Mesodermal cell (in vitro differentiated cells): ENCODE measurements at regions not wholly inside any gene's neighbourhood (a gene's known extent, or its start where the extent isn't known, plus 50 kb on each side); places are given as distances from the start of the nearest gene placed in this dataset.

Experiments used
- H3K27ac ChIP-seq: 2 replicates; pipeline ENCODE4 v1.7.0; 2013; ENCODE audit warnings: mild to moderate bottlenecking, low read depth, low read length, moderate library complexity; ENCODE audit not compliant: severe bottlenecking
- H3K36me3 ChIP-seq: 2 replicates; pipeline ENCODE4 v1.7.1; 2013; ENCODE audit warnings: mild to moderate bottlenecking, low read length, moderate library complexity; ENCODE audit not compliant: control insufficient read depth, insufficient read depth
- H3K4me1 ChIP-seq: one replicate; pipeline ENCODE4 v1.7.1; 2013; ENCODE audit warnings: mild to moderate bottlenecking, low read length; ENCODE audit not compliant: insufficient read depth, control insufficient read depth, poor library complexity, severe bottlenecking
- H3K4me3 ChIP-seq: 2 replicates; pipeline ENCODE4 v1.7.0; 2013; ENCODE audit warnings: low read length, control low read depth, mild to moderate bottlenecking; ENCODE audit not compliant: insufficient read depth, poor library complexity, severe bottlenecking; ENCODE audit errors: extremely low read depth
- H3K9me3 ChIP-seq: 2 replicates; pipeline ENCODE4 v1.7.1; 2013; ENCODE audit warnings: mild to moderate bottlenecking, low read length, moderate library complexity; ENCODE audit not compliant: control insufficient read depth
- WGBS, 2 experiments: methylation state at CpG; one replicate each; pipeline ENCODE4 v1.1.5; 2013; ENCODE audit warnings: missing lambda C conversion rate in 2 of 2; ENCODE audit not compliant: insufficient coverage in 2 of 2; 5-methylcytosine and 5-hydroxymethylcytosine counted together

DNA sequence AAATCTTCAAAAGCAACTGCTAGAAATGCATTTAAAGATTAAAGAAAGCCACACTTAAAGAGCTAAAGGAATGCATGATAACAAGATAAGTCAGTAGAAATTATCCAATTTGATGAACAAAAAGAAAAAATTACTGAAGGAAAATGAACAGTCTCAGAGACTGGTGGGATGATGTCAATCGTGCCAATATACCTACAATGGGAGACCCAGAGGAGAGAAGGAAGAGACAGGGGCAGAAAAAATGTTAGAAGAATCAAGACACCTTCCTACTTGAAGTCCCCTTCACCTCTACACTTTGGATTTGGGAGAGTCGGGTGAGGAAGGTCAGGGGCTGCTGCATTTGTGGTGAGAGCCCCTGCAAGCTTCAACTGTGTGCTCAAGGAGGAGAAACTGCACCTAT, 216.3 kb downstream of the BUD13 start:
- H3K4me1 ChIP-seq = peaks cover 7% of the 10 kb centered on the region
- 86 to 100% methylated on average over 1 of the region's 2 CpGs for WGBS, 2 experiments
- no peak overlapping the region for H3K27ac ChIP-seq
- no peaks in the 10 kb centered on the region for H3K36me3 ChIP-seq
- no peak overlapping the region for H3K4me3 ChIP-seq
- H3K9me3 ChIP-seq = no peaks in the 10 kb centered on the region

- Histone ChIP-seq H3K4me3 (no peak overlapping the region), H3K36me3 (no peaks in the 10 kb centered on the region), H3K27ac (no peak overlapping the region), H3K4me1 (peaks cover 5% of the 10 kb centered on the region), H3K9me3 (no peaks in the 10 kb centered on the region)
- WGBS, 2 experiments = no CpG with 5 or more reads among the region's 5 CpGs
Measured at GRCh38 chr11:116553482-116553881, 219.3 kb downstream of the BUD13 start.

- H3K36me3 ChIP-seq = no peaks in the 10 kb centered on the region
- 83 to 95% methylated on average over 3 to 4 of the region's 4 CpGs for WGBS, 2 experiments
- no peak overlapping the region for H3K4me3 ChIP-seq
- H3K9me3 ChIP-seq = no peaks in the 10 kb centered on the region
- no peaks in the 10 kb centered on the region for H3K4me1 ChIP-seq
- H3K27ac ChIP-seq = no peak overlapping the region
Measured at GRCh38 chr11:116551576-116551975, 221.2 kb downstream of the BUD13 start.

DNA sequence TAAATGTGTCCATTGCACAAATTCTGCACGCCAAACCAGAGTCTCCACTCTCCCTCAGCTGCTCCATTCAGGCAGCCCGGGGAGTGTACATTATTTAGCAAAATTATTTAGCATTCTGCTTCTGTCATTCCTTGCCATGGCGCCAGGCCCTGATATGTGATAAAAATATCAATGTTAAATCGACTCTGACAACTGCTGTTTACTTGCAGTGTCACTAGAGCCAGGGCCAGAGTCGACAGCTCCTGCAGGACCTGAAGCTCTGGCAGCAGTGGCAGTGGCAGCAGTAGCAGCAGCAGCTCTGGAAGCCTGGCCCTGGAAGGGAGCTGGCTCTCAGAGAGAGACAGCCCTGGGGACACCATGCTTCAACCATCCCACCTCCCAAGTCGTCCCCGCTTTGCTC, 224.5 kb downstream of the BUD13 start:
- Histone ChIP-seq H3K27ac (no peak overlapping the region), H3K36me3 (no peaks in the 10 kb centered on the region), H3K9me3 (no peaks in the 10 kb centered on the region), H3K4me3 (no peak overlapping the region), H3K4me1 (no peaks in the 10 kb centered on the region)
- 87 to 88% methylated on average over 3 to 4 of the region's 7 CpGs for WGBS, 2 experiments

GRCh38 chr11:116547571-116547970, 225.2 kb downstream of the BUD13 start:
- Histone ChIP-seq H3K9me3 (no peaks in the 10 kb centered on the region), H3K27ac (no peak overlapping the region), H3K36me3 (no peaks in the 10 kb centered on the region), H3K4me3 (no peak overlapping the region), H3K4me1 (no peaks in the 10 kb centered on the region)
- 47 to 63% methylated on average over 2 of the region's 2 CpGs for WGBS, 2 experiments

DNA sequence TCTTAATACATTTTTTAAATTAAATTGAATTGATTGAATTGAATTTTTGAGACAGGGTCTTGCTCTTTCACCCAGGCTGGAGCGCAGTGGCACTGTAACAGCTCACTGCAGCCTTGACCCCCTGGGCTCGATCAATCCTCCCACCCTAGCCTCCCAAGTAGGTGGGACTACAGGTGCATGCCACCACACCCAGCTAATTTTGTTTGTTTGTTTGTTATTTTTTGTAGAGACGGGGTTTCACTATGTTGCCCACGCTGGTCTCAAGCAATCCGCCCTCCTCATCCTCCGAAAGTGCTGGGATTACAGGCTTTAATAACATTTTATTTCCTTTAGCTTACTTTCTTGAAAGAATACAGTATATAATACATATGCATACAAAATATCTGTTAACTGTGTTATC, 226.9 kb downstream of the BUD13 start:
- H3K4me3 ChIP-seq = no peak overlapping the region
- H3K4me1 ChIP-seq = no peaks in the 10 kb centered on the region
- H3K27ac ChIP-seq = no peak overlapping the region
- WGBS, 2 experiments = 100% methylated on average over 1 of the region's 6 CpGs; no CpG with 5 or more reads in 1 of the 2 experiments
- no peaks in the 10 kb centered on the region for H3K9me3 ChIP-seq
- H3K36me3 ChIP-seq = no peaks in the 10 kb centered on the region

DNA sequence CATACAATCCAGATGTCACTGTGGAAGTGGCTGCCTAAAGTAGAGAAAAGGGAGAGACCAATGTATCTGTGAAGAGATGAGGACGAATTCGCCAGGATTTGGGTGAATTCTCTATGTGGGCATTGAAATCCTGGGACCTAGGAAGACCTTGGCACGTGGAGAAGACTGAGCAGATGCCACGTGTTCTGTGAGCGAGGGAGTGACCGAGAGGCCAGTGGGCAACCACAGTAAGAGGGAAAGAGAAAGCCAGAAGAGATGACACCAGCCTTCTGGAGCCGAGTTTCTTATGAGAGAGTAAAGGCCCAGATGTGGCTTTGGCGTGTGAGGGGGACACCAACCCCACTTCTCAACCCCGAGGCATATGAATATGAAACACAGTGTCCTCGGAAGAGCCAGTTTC, 228.1 kb downstream of the BUD13 start:
- no peaks in the 10 kb centered on the region for H3K36me3 ChIP-seq
- WGBS, 2 experiments = 88 to 90% methylated on average over 6 to 10 of the region's 10 CpGs

GRCh38 chr11:116543911-116544475, 228.8 kb downstream of the BUD13 start:
- Histone ChIP-seq H3K4me3 (no peak overlapping the region), H3K9me3 (no peaks in the 10 kb centered on the region), H3K4me1 (no peaks in the 10 kb centered on the region), H3K36me3 (no peaks in the 10 kb centered on the region), H3K27ac (no peak overlapping the region)
- 63 to 73% methylated on average over 3 of the region's 4 CpGs for WGBS, 2 experiments

More for the DNA sequence above, 228.1 kb downstream of the BUD13 start:
- H3K9me3 ChIP-seq = no peaks in the 10 kb centered on the region
- H3K27ac ChIP-seq = no peak overlapping the region
- no peak overlapping the region for H3K4me3 ChIP-seq
- no peaks in the 10 kb centered on the region for H3K4me1 ChIP-seq

DNA sequence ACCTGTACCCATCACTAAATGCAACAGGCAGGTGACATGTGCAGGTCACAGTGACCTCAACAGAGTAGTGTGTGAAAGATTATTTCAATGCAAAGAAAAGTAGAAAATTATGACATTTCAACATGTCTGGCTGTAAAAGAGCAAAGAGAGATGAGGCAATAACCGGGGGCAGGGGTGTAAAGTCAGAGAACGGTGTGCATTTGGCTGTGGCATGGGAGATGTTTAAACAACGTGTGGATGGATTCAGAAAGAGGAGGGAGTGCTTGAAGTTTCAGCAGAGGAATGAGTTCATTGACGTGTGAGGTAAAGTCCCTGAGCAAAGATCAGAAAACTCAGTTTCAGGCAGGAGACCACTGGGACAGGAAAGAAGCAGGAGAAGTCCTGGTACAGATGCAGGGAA, 229.7 kb downstream of the BUD13 start:
- H3K27ac ChIP-seq = no peak overlapping the region
- H3K4me3 ChIP-seq = no peak overlapping the region
- H3K9me3 ChIP-seq = no peaks in the 10 kb centered on the region
- H3K4me1 ChIP-seq = no peaks in the 10 kb centered on the region
- H3K36me3 ChIP-seq = no peaks in the 10 kb centered on the region
- WGBS, 2 experiments = 80 to 82% methylated on average over 4 of the region's 4 CpGs

DNA sequence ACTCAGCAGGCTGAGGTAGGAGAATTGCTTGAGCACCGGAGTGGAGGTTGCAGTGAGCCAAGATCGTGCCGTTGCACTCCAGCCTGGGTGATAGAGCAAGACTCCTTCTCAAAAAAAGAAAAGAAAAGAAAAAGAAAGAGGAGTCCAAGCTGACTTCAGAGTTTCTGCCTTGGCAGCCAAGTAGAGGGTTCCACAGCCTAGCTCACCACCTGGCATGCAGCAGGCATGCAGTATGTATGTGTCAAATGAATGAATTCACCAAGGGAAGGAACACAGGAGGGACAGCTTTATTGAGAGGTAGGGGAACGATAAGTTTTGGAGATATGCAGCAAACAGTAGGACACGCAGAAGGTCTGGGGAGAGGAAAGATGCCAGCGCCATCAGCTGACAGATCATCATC, 230.4 kb downstream of the BUD13 start:
- H3K36me3 ChIP-seq = no peaks in the 10 kb centered on the region
- no peak overlapping the region for H3K27ac ChIP-seq
- no peak overlapping the region for H3K4me3 ChIP-seq
- H3K4me1 ChIP-seq = no peaks in the 10 kb centered on the region
- WGBS, 2 experiments = 89 to 94% methylated on average over 3 of the region's 6 CpGs
- no peaks in the 10 kb centered on the region for H3K9me3 ChIP-seq

- H3K9me3 ChIP-seq = no peaks in the 10 kb centered on the region
- no peaks in the 10 kb centered on the region for H3K36me3 ChIP-seq
- no peak overlapping the region for H3K4me3 ChIP-seq
- no CpG with 5 or more reads among the region's 1 CpG for WGBS, 2 experiments
- no peak overlapping the region for H3K27ac ChIP-seq
- H3K4me1 ChIP-seq = no peaks in the 10 kb centered on the region
Measured at GRCh38 chr11:116541460-116541859, 231.3 kb downstream of the BUD13 start.
